Endothelial cell of umbilical vein (primary cell): ENCODE measurements at regions not wholly inside any gene's neighbourhood (a gene's known extent, or its start where the extent isn't known, plus 50 kb on each side); places are given as distances from the start of the nearest gene placed in this dataset.

ENCODE experiments used
- BruUV-seq: library from RNA; stranded (reverse); fragments of 400-500 nt; replicated peaks from 2 replicates; lab custom pipeline; 2021; lab: Mats Ljungman, UMichigan
- CTCF ChIA-PET: fragments of 300-600, 350-600 bp; sonication (Branson Sonifier 250); formaldehyde crosslinking; loops from one replicate; lab custom pipeline; 2021; ENCODE audit warnings: antibody characterized with exemption, inconsistent platforms; lab: Charles Lee
- POLR2A ChIA-PET: fragments of 300-600, 350-600 bp; sonication (Branson Sonifier 250); formaldehyde crosslinking; loops from one replicate; lab custom pipeline; 2021; ENCODE audit warnings: antibody characterized with exemption, inconsistent platforms; lab: Charles Lee
- DNase-seq: peaks from one replicate; pipeline ENCODE4 v3.0.0-alpha.2; 2011; ENCODE audit warnings: low read depth, low spot score
- FAIRE-seq: peaks from 2 replicates; lab custom pipeline; 2011; peaks lifted over from hg19 to GRCh38; lab: Jason Lieb, UNC
- H2AFZ ChIP-seq: 2 replicates; pipeline ENCODE4 v1.6.0; 2012; ENCODE audit warnings: low read depth, low read length, control low read depth, inconsistent platforms
- H3K27ac ChIP-seq: 2 replicates; pipeline ENCODE4 v1.5.1; 2011; ENCODE audit warnings: low read depth, mild to moderate bottlenecking, control low read depth, low read length, moderate library complexity; ENCODE audit not compliant: insufficient read depth
- H3K27me3 ChIP-seq, 2 experiments: 2 replicates each; pipeline versions ENCODE4 v1.6.0 to v1.6.1; 2011; ENCODE audit warnings: low read length in 2 of 2, mixed read lengths in 1 of 2; ENCODE audit not compliant: control insufficient read depth in 2 of 2, insufficient read depth in 2 of 2
- H3K36me3 ChIP-seq, 2 experiments: 2 replicates in 1 of 2; 3 replicates in 1 of 2; pipeline ENCODE4 v1.5.1; 2011; ENCODE audit warnings: low read length in 2 of 2, mild to moderate bottlenecking in 1 of 2, moderate library complexity in 1 of 2; ENCODE audit not compliant: control insufficient read depth in 2 of 2, insufficient read depth in 2 of 2; ENCODE audit errors: extremely low read depth in 1 of 2
- H3K4me1 ChIP-seq: 3 replicates; pipeline ENCODE4 v1.5.1; 2011; ENCODE audit warnings: mild to moderate bottlenecking, low read length; ENCODE audit not compliant: control insufficient read depth, insufficient read depth; ENCODE audit errors: extremely low read depth
- H3K4me2 ChIP-seq: 2 replicates; pipeline ENCODE4 v1.6.1; 2011; ENCODE audit warnings: low read length, control low read depth, mixed read lengths; ENCODE audit not compliant: insufficient read depth
- H3K4me3 ChIP-seq, 3 experiments: fragments of 200-600 bp in 1 of 3; sonication (generic), shearing (Covaris generic) in 1 of 3; replicated peaks in 1 of 3; 2 replicates each; pipeline ENCODE4 v1.5.1; 2011 to 2016; ENCODE audit warnings: control low read depth in 3 of 3, low read length in 3 of 3, mild to moderate bottlenecking in 2 of 3, inconsistent platforms in 1 of 3, low read depth in 1 of 3, moderate library complexity in 1 of 3; ENCODE audit not compliant: insufficient read depth in 1 of 3
- H3K79me2 ChIP-seq: 2 replicates; pipeline ENCODE4 v1.6.0; 2012; ENCODE audit warnings: low read length, inconsistent platforms; ENCODE audit not compliant: control insufficient read depth, insufficient read depth
- H3K9ac ChIP-seq: replicated peaks from 2 replicates; pipeline ENCODE3; 2011; ENCODE audit warnings: low read length, control low read depth; ENCODE audit not compliant: insufficient read depth; ENCODE audit errors: extremely low read depth
- H3K9me1 ChIP-seq: replicated peaks from 3 replicates; pipeline ENCODE4 v1.6.0; 2011; ENCODE audit warnings: mild to moderate bottlenecking, low read length; ENCODE audit not compliant: control insufficient read depth, insufficient read depth; ENCODE audit errors: extremely low read depth
- H3K9me3 ChIP-seq: replicated peaks from 2 replicates; pipeline ENCODE4 v1.5.1; 2012; ENCODE audit warnings: low read length, inconsistent platforms; ENCODE audit not compliant: control insufficient read depth, insufficient read depth
- H4K20me1 ChIP-seq: replicated peaks from 2 replicates; pipeline ENCODE3; 2011; ENCODE audit warnings: mild to moderate bottlenecking, low read length; ENCODE audit not compliant: control insufficient read depth, insufficient read depth; ENCODE audit errors: extremely low read depth
- CTCF ChIP-seq, 2 donors: IDR thresholded peaks; 1 replicate in 1 of 2; 2 replicates in 1 of 2; pipeline ENCODE4 v1.5.1; 2011; ENCODE audit warnings: low read length in 2 of 2, mild to moderate bottlenecking in 2 of 2, moderate library complexity in 2 of 2, control low read depth in 1 of 2, inconsistent platforms in 1 of 2, low read depth in 1 of 2; ENCODE audit not compliant: insufficient read depth in 1 of 2; ENCODE audit errors: extremely low read depth in 1 of 2
- EZH2 ChIP-seq: IDR thresholded peaks from 2 replicates; pipeline ENCODE4 v1.6.1; 2012; ENCODE audit warnings: borderline replicate concordance, low read depth, mild to moderate bottlenecking, moderate library complexity, low read length, inconsistent platforms; ENCODE audit not compliant: severe bottlenecking
- FOS ChIP-seq: IDR thresholded peaks from 2 replicates; pipeline ENCODE4 v1.6.1; 2011; ENCODE audit warnings: mild to moderate bottlenecking, low read length, moderate library complexity, borderline replicate concordance; ENCODE audit not compliant: insufficient read depth
- GATA2 ChIP-seq: IDR thresholded peaks from 2 replicates; pipeline ENCODE4 v1.7.0; 2011; ENCODE audit warnings: low read depth, mild to moderate bottlenecking, moderate library complexity, mixed read lengths, low read length; ENCODE audit not compliant: insufficient read length, insufficient read depth
- JUN ChIP-seq: IDR thresholded peaks from 2 replicates; pipeline ENCODE4 v1.6.1; 2011; ENCODE audit warnings: borderline replicate concordance, low read depth; ENCODE audit not compliant: insufficient read length, insufficient read depth
- MYC ChIP-seq: IDR thresholded peaks from one replicate; pipeline ENCODE4 v1.6.1; 2011; ENCODE audit warnings: mild to moderate bottlenecking, low read depth, low read length
- POLR2A ChIP-seq: IDR thresholded peaks from 2 replicates; pipeline ENCODE4 v1.6.1; 2012; ENCODE audit warnings: low read depth, mild to moderate bottlenecking, control low read depth, low read length
- POLR2AphosphoS5 ChIP-seq: IDR thresholded peaks from 2 replicates; pipeline ENCODE4 v1.6.1; 2012; ENCODE audit warnings: low read depth, mild to moderate bottlenecking, control low read depth, low read length, moderate library complexity; ENCODE audit not compliant: insufficient read depth
- dilution Hi-C: fragments of 300-500 bp; cut with MboI; formaldehyde crosslinking; loops from one replicate; pipeline ENCODE4 v1.15.0; 2019; ENCODE audit warnings: low sequenced_read_pairs; ENCODE audit not compliant: extremely low pct_ligation_motif_present
- intact Hi-C: fragments of 100-400 bp; cut with micrococcal nuclease; formaldehyde crosslinking; loops from one replicate; pipeline ENCODE4 v1.10.0; 2022
- TF ChIP-seq, protein P1 (sequence below): IDR thresholded peaks from 2 replicates; pipeline ENCODE4 v1.6.1; 2011; ENCODE audit not compliant: insufficient read depth, insufficient read length

DNA sequence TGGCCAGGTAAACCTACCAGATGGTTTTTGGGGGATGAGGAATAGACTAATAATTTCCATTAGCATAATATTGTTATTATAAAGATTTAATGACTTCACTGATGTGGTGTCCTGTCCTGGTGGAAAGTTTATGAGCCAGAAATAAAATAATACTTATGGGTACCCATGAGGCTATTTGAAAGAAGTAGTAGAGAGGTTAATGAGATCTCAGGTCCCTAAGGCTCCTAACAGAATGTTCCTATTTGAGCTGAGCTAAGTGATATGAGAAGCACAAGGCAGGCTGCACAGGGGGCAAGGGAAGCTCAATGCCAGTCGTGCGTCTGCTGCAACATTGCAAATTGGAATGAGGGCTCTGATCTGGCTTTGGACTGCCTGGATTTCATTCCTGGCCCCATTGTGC, 174.1 kb downstream of the BMP2 start:
- Histone ChIP-seq H3K4me3 (no peak overlapping the region), H4K20me1 (no peaks in the 10 kb centered on the region), H2AFZ (no peak overlapping the region), H3K9me1 (no peaks in the 10 kb centered on the region), H3K9me3 (no peaks in the 10 kb centered on the region), H3K36me3 (no peaks in the 10 kb centered on the region), H3K4me1 (no peaks in the 10 kb centered on the region), H3K27me3 (no peaks in the 10 kb centered on the region), H3K4me2 (no peak overlapping the region), H3K27ac (no peak overlapping the region), H3K79me2 (no peaks in the 10 kb centered on the region), H3K9ac (no peak overlapping the region)
- POLR2A ChIA-PET, result no interaction called here
- DNase-seq (no peak), FAIRE-seq (no peak)
- CTCF ChIA-PET, result no interaction called here
- TF ChIP-seq EZH2, result no peak
- no peak for TF ChIP-seq JUN
- no peak for TF ChIP-seq POLR2AphosphoS5
- no peak for TF ChIP-seq MYC
- no peak for TF ChIP-seq CTCF (IDR thresholded peaks at IDR 0.05; ENCODE audit: extremely low read depth in 1 of 2, insufficient read depth in 1 of 2, low read depth in 1 of 2, low read length in 2 of 2)
- TF ChIP-seq GATA2, result no peak
- TF ChIP-seq POLR2A, result no peak
- TF ChIP-seq, protein P1, sequence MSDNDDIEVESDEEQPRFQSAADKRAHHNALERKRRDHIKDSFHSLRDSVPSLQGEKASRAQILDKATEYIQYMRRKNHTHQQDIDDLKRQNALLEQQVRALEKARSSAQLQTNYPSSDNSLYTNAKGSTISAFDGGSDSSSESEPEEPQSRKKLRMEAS, result no peak
- no peak for TF ChIP-seq FOS
- intact Hi-C loops, result no loop called here
- no TSS peak for BruUV-seq
- dilution Hi-C loops, result no loop called here
